ENCODE measurements at regions not wholly inside any gene's neighbourhood (a gene's known extent, or its start where the extent isn't known, plus 50 kb on each side); places are given as distances from the start of the nearest gene placed in this dataset.

DNA sequence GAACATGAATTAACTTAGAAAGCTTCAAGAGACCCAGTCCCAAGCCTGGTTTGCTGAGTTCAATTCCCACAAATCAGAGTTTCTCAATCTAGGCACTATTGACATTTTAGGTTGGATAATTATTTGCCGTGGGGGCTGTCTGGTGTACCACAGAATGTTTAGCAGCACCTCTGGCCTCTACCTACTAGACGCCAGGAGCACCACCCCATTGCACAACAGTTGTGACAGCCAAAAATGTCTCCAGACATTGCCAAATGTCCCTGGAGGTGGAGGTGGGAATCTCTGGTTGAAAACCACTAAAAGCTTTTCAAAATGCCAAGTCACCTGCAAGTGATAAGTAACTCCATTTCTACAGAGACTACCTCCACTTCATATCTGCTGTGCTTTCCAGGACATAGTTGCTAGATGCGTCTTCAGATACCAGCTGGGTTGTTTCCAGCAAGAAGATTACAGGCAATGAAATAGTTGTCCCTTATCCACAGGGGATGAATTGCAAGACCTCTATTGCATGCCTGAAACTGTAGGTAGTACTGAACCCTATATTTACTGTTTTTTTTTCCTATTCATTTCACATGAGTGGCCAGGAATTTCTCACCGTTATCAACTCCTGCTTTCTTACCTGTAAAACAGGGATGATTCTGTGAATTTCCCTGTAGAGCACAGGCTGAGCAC, 554.3 kb downstream of the ZEB2 start:
- H3K9ac ChIP-seq (ENCODE audit: low read length) = no peak overlapping the region
- CTCF ChIA-PET = no interaction called here

DNA sequence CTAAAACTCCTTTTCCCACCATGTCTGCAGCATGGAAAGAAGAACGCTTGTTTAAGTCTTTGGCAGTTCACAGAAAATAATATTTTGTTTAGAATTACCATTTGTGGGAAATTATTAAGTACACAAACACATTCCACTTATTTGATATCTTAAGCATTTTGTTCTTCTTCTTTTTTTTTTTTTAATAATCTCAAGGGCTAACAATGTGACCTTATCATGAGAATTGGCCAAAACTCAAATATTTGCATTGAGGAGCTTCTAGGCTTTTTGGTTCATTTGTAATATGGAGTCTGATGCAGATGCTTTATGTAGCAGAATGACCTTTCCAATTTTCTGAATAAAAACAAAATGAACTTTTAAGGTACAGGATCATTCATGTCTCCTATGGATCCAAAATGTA, 555.0 kb downstream of the ZEB2 start:
- TF ChIP-seq, protein P1, sequence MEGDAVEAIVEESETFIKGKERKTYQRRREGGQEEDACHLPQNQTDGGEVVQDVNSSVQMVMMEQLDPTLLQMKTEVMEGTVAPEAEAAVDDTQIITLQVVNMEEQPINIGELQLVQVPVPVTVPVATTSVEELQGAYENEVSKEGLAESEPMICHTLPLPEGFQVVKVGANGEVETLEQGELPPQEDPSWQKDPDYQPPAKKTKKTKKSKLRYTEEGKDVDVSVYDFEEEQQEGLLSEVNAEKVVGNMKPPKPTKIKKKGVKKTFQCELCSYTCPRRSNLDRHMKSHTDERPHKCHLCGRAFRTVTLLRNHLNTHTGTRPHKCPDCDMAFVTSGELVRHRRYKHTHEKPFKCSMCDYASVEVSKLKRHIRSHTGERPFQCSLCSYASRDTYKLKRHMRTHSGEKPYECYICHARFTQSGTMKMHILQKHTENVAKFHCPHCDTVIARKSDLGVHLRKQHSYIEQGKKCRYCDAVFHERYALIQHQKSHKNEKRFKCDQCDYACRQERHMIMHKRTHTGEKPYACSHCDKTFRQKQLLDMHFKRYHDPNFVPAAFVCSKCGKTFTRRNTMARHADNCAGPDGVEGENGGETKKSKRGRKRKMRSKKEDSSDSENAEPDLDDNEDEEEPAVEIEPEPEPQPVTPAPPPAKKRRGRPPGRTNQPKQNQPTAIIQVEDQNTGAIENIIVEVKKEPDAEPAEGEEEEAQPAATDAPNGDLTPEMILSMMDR (conservative IDR thresholded peaks at IDR 0.05; ENCODE audit: low read depth, low read length) = no peak
- no peak for TF ChIP-seq EZH2 (IDR thresholded peaks at IDR 0.05; ENCODE audit: low read length, unreplicated experiment)
- TF ChIP-seq EZH2phosphoT487 (IDR thresholded peaks at IDR 0.05; ENCODE audit: borderline replicate concordance, low read length) = no peak
- no peaks in the 10 kb centered on the region for H3K27me3 ChIP-seq (ENCODE audit: low read length)
- ATAC-seq = no peak
- H4K20me1 ChIP-seq (ENCODE audit: low read length) = no peaks in the 10 kb centered on the region
- DNase-seq = no peak
- H3K9ac ChIP-seq (ENCODE audit: low read length) = no peak overlapping the region
- no peaks in the 10 kb centered on the region for H3K79me2 ChIP-seq (ENCODE audit: low read length)
- no TSS peak for BruUV-seq (replicated peaks)
- H3K36me3 ChIP-seq (ENCODE audit: low read depth, low read length) = no peaks in the 10 kb centered on the region
- H3K9me3 ChIP-seq (ENCODE audit: low read length) = no peaks in the 10 kb centered on the region
- no peak overlapping the region for H3K27ac ChIP-seq (ENCODE audit: low read length)
- no peak overlapping the region for H2AFZ ChIP-seq (ENCODE audit: low read length)
- H3F3A ChIP-seq (ENCODE audit: low read length, unreplicated experiment) = no peaks in the 10 kb centered on the region
- no peaks in the 10 kb centered on the region for H3K9me2 ChIP-seq (replicated peaks; ENCODE audit: low read length)
- H3K4me1 ChIP-seq (ENCODE audit: insufficient read depth, low read length) = no peaks in the 10 kb centered on the region
- no peak overlapping the region for H3K4me3 ChIP-seq (ENCODE audit: low read length)
- ChIA-PET CTCF (no interaction called here), POLR2A (ENCODE audit: unreplicated experiment) (no interaction called here)
- H3K4me2 ChIP-seq (ENCODE audit: low read length) = no peak overlapping the region
- intact Hi-C loops (cut with micrococcal nuclease) = no loop called here

More for the DNA sequence above, 554.3 kb downstream of the ZEB2 start:
- no peaks in the 10 kb centered on the region for H3K27me3 ChIP-seq (ENCODE audit: low read length)
- H3F3A ChIP-seq (ENCODE audit: low read length, unreplicated experiment) = no peaks in the 10 kb centered on the region
- no peaks in the 10 kb centered on the region for H3K9me3 ChIP-seq (ENCODE audit: low read length)
- intact Hi-C loops (cut with micrococcal nuclease) = no loop called here
- no peak overlapping the region for H3K4me2 ChIP-seq (ENCODE audit: low read length)
- no peak overlapping the region for H2AFZ ChIP-seq (ENCODE audit: low read length)
- H3K4me3 ChIP-seq (ENCODE audit: low read length) = no peak overlapping the region
- ATAC-seq = no peak
- H3K36me3 ChIP-seq (ENCODE audit: low read depth, low read length) = no peaks in the 10 kb centered on the region
- DNase-seq = no peak
- H3K9me2 ChIP-seq (replicated peaks; ENCODE audit: low read length) = no peaks in the 10 kb centered on the region
- H4K20me1 ChIP-seq (ENCODE audit: low read length) = no peaks in the 10 kb centered on the region
- no TSS peak for BruUV-seq (replicated peaks)
- H3K4me1 ChIP-seq (ENCODE audit: insufficient read depth, low read length) = no peaks in the 10 kb centered on the region
- POLR2A ChIA-PET (ENCODE audit: unreplicated experiment) = no interaction called here
- H3K79me2 ChIP-seq (ENCODE audit: low read length) = no peaks in the 10 kb centered on the region
- H3K27ac ChIP-seq (ENCODE audit: low read length) = no peak overlapping the region
- TF ChIP-seq EZH2 (IDR thresholded peaks at IDR 0.05; ENCODE audit: low read length, unreplicated experiment) (no peak), EZH2phosphoT487 (IDR thresholded peaks at IDR 0.05; ENCODE audit: borderline replicate concordance, low read length) (no peak)
- TF ChIP-seq, protein P1 (conservative IDR thresholded peaks at IDR 0.05; ENCODE audit: low read depth, low read length) = no peak

DNA sequence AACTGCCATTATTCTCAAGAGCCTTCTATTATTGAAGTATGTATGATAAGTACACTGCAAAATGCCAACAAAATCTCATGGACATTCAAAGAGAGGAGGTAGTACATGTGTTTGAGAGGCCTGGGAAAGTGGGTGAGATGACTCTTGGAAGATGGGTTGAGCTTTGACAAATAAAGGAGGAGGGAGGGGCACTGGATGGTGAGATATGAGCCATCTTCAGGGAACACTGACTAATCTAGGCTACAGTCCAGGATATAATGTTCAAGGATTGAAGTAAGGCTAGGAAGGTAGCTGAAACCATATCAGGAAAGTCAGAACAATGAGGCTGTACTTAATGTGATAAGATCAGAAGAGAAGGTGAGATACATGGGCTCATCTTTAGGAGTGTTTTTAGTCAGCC, 559.7 kb downstream of the ZEB2 start:
- H3K9me3 ChIP-seq (ENCODE audit: low read length) = no peaks in the 10 kb centered on the region
- no peaks in the 10 kb centered on the region for H3K9me2 ChIP-seq (replicated peaks; ENCODE audit: low read length)
- H4K20me1 ChIP-seq (ENCODE audit: low read length) = no peaks in the 10 kb centered on the region
- peaks cover 6% of the 10 kb centered on the region for H3K4me1 ChIP-seq (ENCODE audit: insufficient read depth, low read length)
- H3F3A ChIP-seq (ENCODE audit: low read length, unreplicated experiment) = no peaks in the 10 kb centered on the region
- TF ChIP-seq EZH2 (IDR thresholded peaks at IDR 0.05; ENCODE audit: low read length, unreplicated experiment) (no peak), EZH2phosphoT487 (IDR thresholded peaks at IDR 0.05; ENCODE audit: borderline replicate concordance, low read length) (no peak)
- TF ChIP-seq, protein P1 (conservative IDR thresholded peaks at IDR 0.05; ENCODE audit: low read depth, low read length) = no peak
- no peak overlapping the region for H3K4me3 ChIP-seq (ENCODE audit: low read length)
- no peak overlapping the region for H3K9ac ChIP-seq (ENCODE audit: low read length)
- no peaks in the 10 kb centered on the region for H3K36me3 ChIP-seq (ENCODE audit: low read depth, low read length)
- H3K27me3 ChIP-seq (ENCODE audit: low read length) = no peaks in the 10 kb centered on the region
- no peak overlapping the region for H3K4me2 ChIP-seq (ENCODE audit: low read length)
- POLR2A ChIA-PET (ENCODE audit: unreplicated experiment) = no interaction called here
- CTCF ChIA-PET = no interaction called here
- H3K79me2 ChIP-seq (ENCODE audit: low read length) = no peaks in the 10 kb centered on the region
- peak; percentile 53; the same call in 1 of the 2 replicates for ATAC-seq
- no TSS peak for BruUV-seq (replicated peaks)
- DNase-seq = peak; percentile 45
- H2AFZ ChIP-seq (ENCODE audit: low read length) = no peak overlapping the region
- no peak overlapping the region for H3K27ac ChIP-seq (ENCODE audit: low read length)
- intact Hi-C loops (cut with micrococcal nuclease) = no loop called here

All from PC-3 (cell line).